ENCODE measurements at regions not wholly inside any gene's neighbourhood (a gene's known extent, or its start where the extent isn't known, plus 50 kb on each side); places are given as distances from the start of the nearest gene placed in this dataset.

DNA sequence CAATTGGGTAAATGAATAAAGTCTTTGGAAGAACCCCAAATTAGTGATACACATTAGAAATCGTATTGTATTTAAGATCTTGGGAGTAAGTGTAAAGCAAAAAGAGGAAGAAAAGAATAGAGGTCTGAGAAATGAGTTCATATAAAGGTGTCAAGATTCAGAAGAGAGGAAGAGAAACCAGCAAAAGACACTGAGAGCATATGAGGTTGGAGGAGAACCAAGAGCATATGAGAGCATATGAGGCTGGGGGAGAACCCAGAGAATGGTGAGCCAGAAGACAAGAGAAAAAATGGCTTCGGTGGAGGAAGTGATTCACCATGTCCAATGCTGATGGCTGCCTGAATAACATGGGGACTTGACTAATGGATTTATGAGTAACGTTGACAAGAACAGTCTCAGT is 620.1 kb upstream of the GCFC2 start:
- TF ChIP-seq, protein P1, sequence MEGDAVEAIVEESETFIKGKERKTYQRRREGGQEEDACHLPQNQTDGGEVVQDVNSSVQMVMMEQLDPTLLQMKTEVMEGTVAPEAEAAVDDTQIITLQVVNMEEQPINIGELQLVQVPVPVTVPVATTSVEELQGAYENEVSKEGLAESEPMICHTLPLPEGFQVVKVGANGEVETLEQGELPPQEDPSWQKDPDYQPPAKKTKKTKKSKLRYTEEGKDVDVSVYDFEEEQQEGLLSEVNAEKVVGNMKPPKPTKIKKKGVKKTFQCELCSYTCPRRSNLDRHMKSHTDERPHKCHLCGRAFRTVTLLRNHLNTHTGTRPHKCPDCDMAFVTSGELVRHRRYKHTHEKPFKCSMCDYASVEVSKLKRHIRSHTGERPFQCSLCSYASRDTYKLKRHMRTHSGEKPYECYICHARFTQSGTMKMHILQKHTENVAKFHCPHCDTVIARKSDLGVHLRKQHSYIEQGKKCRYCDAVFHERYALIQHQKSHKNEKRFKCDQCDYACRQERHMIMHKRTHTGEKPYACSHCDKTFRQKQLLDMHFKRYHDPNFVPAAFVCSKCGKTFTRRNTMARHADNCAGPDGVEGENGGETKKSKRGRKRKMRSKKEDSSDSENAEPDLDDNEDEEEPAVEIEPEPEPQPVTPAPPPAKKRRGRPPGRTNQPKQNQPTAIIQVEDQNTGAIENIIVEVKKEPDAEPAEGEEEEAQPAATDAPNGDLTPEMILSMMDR (IDR thresholded peaks at IDR 0.05), result no peak
- TF ChIP-seq POLR2A (IDR thresholded peaks at IDR 0.05), result no peak
